ENCODE measurements at regions not wholly inside any gene's neighbourhood (a gene's known extent, or its start where the extent isn't known, plus 50 kb on each side); places are given as distances from the start of the nearest gene placed in this dataset.

GRCh38 chr1:215457213-215457612, 109.9 kb upstream of the KCTD3 start:
- H3K23ac ChIP-seq (ENCODE audit: low read depth, low read length, poor library complexity): no peak overlapping the region
- no peak overlapping the region for H2BK5ac ChIP-seq (ENCODE audit: low read length)
- no peak overlapping the region for H3K27ac ChIP-seq (replicated peaks; ENCODE audit: low read length)
- H3K9me3 ChIP-seq (replicated peaks in 1 of 2; ENCODE audit: control insufficient read depth in 2 of 2, insufficient read depth in 1 of 2, low read depth in 1 of 2, low read length in 2 of 2): no peaks in the 10 kb centered on the region
- no peak overlapping the region for H3K4me3 ChIP-seq (ENCODE audit: low read length in 2 of 2)
- no peak overlapping the region for H4K8ac ChIP-seq (ENCODE audit: low read depth, low read length)
- WGBS, 2 donors (ENCODE audit: extremely low coverage in 2 of 2, insufficient read length in 2 of 2, insufficient replicate concordance in 1 of 2): no CpG with 5 or more reads among the region's 3 CpGs
- no peak overlapping the region for H2BK120ac ChIP-seq (ENCODE audit: low read depth, low read length)
- no peak overlapping the region for H2AFZ ChIP-seq (ENCODE audit: low read length)
- H3K18ac ChIP-seq (ENCODE audit: low read length): no peak overlapping the region
- H3K14ac ChIP-seq (ENCODE audit: low read length): no peak overlapping the region
- no peak overlapping the region for H4K91ac ChIP-seq (ENCODE audit: low read depth, low read length, poor library complexity)
- H2BK15ac ChIP-seq (ENCODE audit: low read length): no peak overlapping the region
- H3K27me3 ChIP-seq (ENCODE audit: control insufficient read depth in 3 of 3, insufficient read depth in 3 of 3, low read depth in 1 of 3, low read length in 3 of 3): no peaks in the 10 kb centered on the region
- peaks cover 0 to 4% of the 10 kb centered on the region in 2 donors for H3K4me1 ChIP-seq (ENCODE audit: control insufficient read depth in 2 of 2, insufficient read depth in 1 of 2, low read depth in 1 of 2, low read length in 2 of 2)
- H3K9ac ChIP-seq (ENCODE audit: low read depth, low read length, poor library complexity): no peak overlapping the region
- no peak overlapping the region for H2BK12ac ChIP-seq (ENCODE audit: low read length)
- H3K79me1 ChIP-seq (ENCODE audit: low read depth, low read length): no peaks in the 10 kb centered on the region
- no peak overlapping the region for H3K4me2 ChIP-seq (ENCODE audit: insufficient read depth, low read length, poor library complexity, severe bottlenecking)
- no peaks in the 10 kb centered on the region for H3K36me3 ChIP-seq (replicated peaks in 1 of 2; ENCODE audit: control insufficient read depth in 2 of 2, insufficient read depth in 2 of 2, low read length in 2 of 2)
- H3K4ac ChIP-seq (ENCODE audit: low read length): no peak overlapping the region
- no peak for DNase-seq (ENCODE audit: low spot score)
- no peak overlapping the region for H2AK5ac ChIP-seq (ENCODE audit: low read depth, low read length)

- Histone ChIP-seq H4K91ac (ENCODE audit: low read depth, low read length, poor library complexity) (no peak overlapping the region), H3K27me3 (ENCODE audit: control insufficient read depth in 3 of 3, insufficient read depth in 3 of 3, low read depth in 1 of 3, low read length in 3 of 3) (no peaks in the 10 kb centered on the region), H3K36me3 (replicated peaks in 1 of 2; ENCODE audit: control insufficient read depth in 2 of 2, insufficient read depth in 2 of 2, low read length in 2 of 2) (no peaks in the 10 kb centered on the region), H3K4me2 (ENCODE audit: insufficient read depth, low read length, poor library complexity, severe bottlenecking) (no peak overlapping the region), H3K27ac (replicated peaks; ENCODE audit: low read length) (no peak overlapping the region), H2BK15ac (ENCODE audit: low read length) (no peak overlapping the region), H3K9me3 (replicated peaks in 1 of 2; ENCODE audit: control insufficient read depth in 2 of 2, insufficient read depth in 1 of 2, low read depth in 1 of 2, low read length in 2 of 2) (no peaks in the 10 kb centered on the region), H2AK5ac (ENCODE audit: low read depth, low read length) (no peak overlapping the region), H3K4ac (ENCODE audit: low read length) (no peak overlapping the region), H3K4me1 (ENCODE audit: control insufficient read depth in 2 of 2, insufficient read depth in 1 of 2, low read depth in 1 of 2, low read length in 2 of 2) (peaks cover 0 to 4% of the 10 kb centered on the region in 2 donors), H2BK5ac (ENCODE audit: low read length) (no peak overlapping the region), H4K8ac (ENCODE audit: low read depth, low read length) (no peak overlapping the region), H3K23ac (ENCODE audit: low read depth, low read length, poor library complexity) (no peak overlapping the region), H2BK120ac (ENCODE audit: low read depth, low read length) (no peak overlapping the region), H3K9ac (ENCODE audit: low read depth, low read length, poor library complexity) (no peak overlapping the region), H3K18ac (ENCODE audit: low read length) (no peak overlapping the region), H3K14ac (ENCODE audit: low read length) (no peak overlapping the region), H3K79me1 (ENCODE audit: low read depth, low read length) (no peaks in the 10 kb centered on the region), H2BK12ac (ENCODE audit: low read length) (no peak overlapping the region), H3K4me3 (ENCODE audit: low read length in 2 of 2) (no peak overlapping the region), H2AFZ (ENCODE audit: low read length) (no peak overlapping the region)
- no CpG with 5 or more reads among the region's 6 CpGs for WGBS, 2 donors (ENCODE audit: extremely low coverage in 2 of 2, insufficient read length in 2 of 2, insufficient replicate concordance in 1 of 2)
- DNase-seq (ENCODE audit: low spot score): no peak
Observed at GRCh38 chr1:215458104-215458503, 109.0 kb upstream of the KCTD3 start.

- Histone ChIP-seq H2BK5ac (ENCODE audit: low read length) (no peak overlapping the region), H3K4me2 (ENCODE audit: insufficient read depth, low read length, poor library complexity, severe bottlenecking) (no peak overlapping the region), H2BK12ac (ENCODE audit: low read length) (no peak overlapping the region), H3K27me3 (ENCODE audit: control insufficient read depth in 3 of 3, insufficient read depth in 3 of 3, low read depth in 1 of 3, low read length in 3 of 3) (no peaks in the 10 kb centered on the region), H4K91ac (ENCODE audit: low read depth, low read length, poor library complexity) (no peak overlapping the region), H2BK15ac (ENCODE audit: low read length) (no peak overlapping the region), H2AFZ (ENCODE audit: low read length) (no peak overlapping the region), H3K4me3 (ENCODE audit: low read length in 2 of 2) (no peak overlapping the region), H3K9me3 (replicated peaks in 1 of 2; ENCODE audit: control insufficient read depth in 2 of 2, insufficient read depth in 1 of 2, low read depth in 1 of 2, low read length in 2 of 2) (no peaks in the 10 kb centered on the region), H3K18ac (ENCODE audit: low read length) (no peak overlapping the region), H3K36me3 (replicated peaks in 1 of 2; ENCODE audit: control insufficient read depth in 2 of 2, insufficient read depth in 2 of 2, low read length in 2 of 2) (no peaks in the 10 kb centered on the region), H3K14ac (ENCODE audit: low read length) (no peak overlapping the region), H2AK5ac (ENCODE audit: low read depth, low read length) (no peak overlapping the region), H3K27ac (replicated peaks; ENCODE audit: low read length) (no peak overlapping the region), H3K23ac (ENCODE audit: low read depth, low read length, poor library complexity) (no peak overlapping the region), H3K4me1 (ENCODE audit: control insufficient read depth in 2 of 2, insufficient read depth in 1 of 2, low read depth in 1 of 2, low read length in 2 of 2) (peaks cover 0 to 4% of the 10 kb centered on the region in 2 donors), H3K9ac (ENCODE audit: low read depth, low read length, poor library complexity) (no peak overlapping the region), H3K79me1 (ENCODE audit: low read depth, low read length) (no peaks in the 10 kb centered on the region), H4K8ac (ENCODE audit: low read depth, low read length) (no peak overlapping the region), H2BK120ac (ENCODE audit: low read depth, low read length) (no peak overlapping the region), H3K4ac (ENCODE audit: low read length) (no peak overlapping the region)
- no peak for DNase-seq (ENCODE audit: low spot score)
Observed at GRCh38 chr1:215458562-215458961, 108.5 kb upstream of the KCTD3 start.

- H4K91ac ChIP-seq (ENCODE audit: low read depth, low read length, poor library complexity): no peak overlapping the region
Observed at GRCh38 chr1:215459136-215459535, 108.0 kb upstream of the KCTD3 start.

More at GRCh38 chr1:215459136-215459535, 108.0 kb upstream of the KCTD3 start:
- H2BK5ac ChIP-seq (ENCODE audit: low read length): no peak overlapping the region
- no peak overlapping the region for H2AFZ ChIP-seq (ENCODE audit: low read length)
- no peak overlapping the region for H2BK120ac ChIP-seq (ENCODE audit: low read depth, low read length)
- H2BK12ac ChIP-seq (ENCODE audit: low read length): no peak overlapping the region
- no peak overlapping the region for H3K9ac ChIP-seq (ENCODE audit: low read depth, low read length, poor library complexity)
- no peak overlapping the region for H2AK5ac ChIP-seq (ENCODE audit: low read depth, low read length)
- H3K9me3 ChIP-seq (replicated peaks in 1 of 2; ENCODE audit: control insufficient read depth in 2 of 2, insufficient read depth in 1 of 2, low read depth in 1 of 2, low read length in 2 of 2): no peaks in the 10 kb centered on the region
- WGBS, 2 donors (ENCODE audit: extremely low coverage in 2 of 2, insufficient read length in 2 of 2, insufficient replicate concordance in 1 of 2): no CpG with 5 or more reads among the region's 2 CpGs
- no peak overlapping the region for H3K4me3 ChIP-seq (ENCODE audit: low read length in 2 of 2)
- H2BK15ac ChIP-seq (ENCODE audit: low read length): no peak overlapping the region
- H3K36me3 ChIP-seq (replicated peaks in 1 of 2; ENCODE audit: control insufficient read depth in 2 of 2, insufficient read depth in 2 of 2, low read length in 2 of 2): no peaks in the 10 kb centered on the region
- no peak overlapping the region for H3K18ac ChIP-seq (ENCODE audit: low read length)
- H4K8ac ChIP-seq (ENCODE audit: low read depth, low read length): no peak overlapping the region
- H3K27ac ChIP-seq (replicated peaks; ENCODE audit: low read length): no peak overlapping the region
- H3K14ac ChIP-seq (ENCODE audit: low read length): no peak overlapping the region
- no peak overlapping the region for H3K4me2 ChIP-seq (ENCODE audit: insufficient read depth, low read length, poor library complexity, severe bottlenecking)
- no peak for DNase-seq (ENCODE audit: low spot score)
- H3K27me3 ChIP-seq (ENCODE audit: control insufficient read depth in 3 of 3, insufficient read depth in 3 of 3, low read depth in 1 of 3, low read length in 3 of 3): no peaks in the 10 kb centered on the region
- no peaks in the 10 kb centered on the region for H3K79me1 ChIP-seq (ENCODE audit: low read depth, low read length)
- peaks cover 0 to 4% of the 10 kb centered on the region in 2 donors for H3K4me1 ChIP-seq (ENCODE audit: control insufficient read depth in 2 of 2, insufficient read depth in 1 of 2, low read depth in 1 of 2, low read length in 2 of 2)
- H3K23ac ChIP-seq (ENCODE audit: low read depth, low read length, poor library complexity): no peak overlapping the region
- H3K4ac ChIP-seq (ENCODE audit: low read length): no peak overlapping the region

Data from neuronal stem cell (in vitro differentiated cells).